ENCODE measurements at regions not wholly inside any gene's neighbourhood (a gene's known extent, or its start where the extent isn't known, plus 50 kb on each side); places are given as distances from the start of the nearest gene placed in this dataset.

- peak; percentile 42 to 49 for DNase-seq
- Histone ChIP-seq H3K27me3 (no peaks in the 10 kb centered on the region), H3K4me3 (replicated peaks in 1 of 3) (no peak overlapping the region), H3K36me3 (no peaks in the 10 kb centered on the region), H3K4me1 (peaks cover 30 to 42% of the 10 kb centered on the region in 2 donors), H3K27ac (peak overlapping the region in 2 of 3 donors; percentile 60 to 83), H3K9me3 (no peaks in the 10 kb centered on the region)
- intact Hi-C loops (cut with DNase I) = no loop called here
- TF ChIP-seq CTCF (IDR thresholded peaks at IDR 0.05) (no peak), POLR2A (IDR thresholded peaks at IDR 0.05) (no peak)
- WGBS, 2 donors = 26 to 40% methylated on average over 6 to 7 of the region's 7 CpGs
These were observed 73.9 kb upstream of the WWC1 start for GRCh38 chr5:168217497-168217896.

- no peak for TF ChIP-seq CTCF (IDR thresholded peaks at IDR 0.05)
- no peak for TF ChIP-seq POLR2A (IDR thresholded peaks at IDR 0.05)
- H3K4me1 ChIP-seq = peaks cover 30 to 42% of the 10 kb centered on the region in 2 donors
- no peaks in the 10 kb centered on the region for H3K27me3 ChIP-seq
- H3K4me3 ChIP-seq (replicated peaks in 1 of 3) = no peak overlapping the region
- H3K27ac ChIP-seq = no peak overlapping the region
- DNase-seq = peak; percentile 31
- no peaks in the 10 kb centered on the region for H3K36me3 ChIP-seq
- intact Hi-C loops (cut with DNase I) = no loop called here
- no peaks in the 10 kb centered on the region for H3K9me3 ChIP-seq
- 76 to 79% methylated on average over 9 of the region's 9 CpGs for WGBS, 2 donors
These were observed 72.7 kb upstream of the WWC1 start for GRCh38 chr5:168218746-168219145.

GRCh38 chr5:168219515-168220410 is 71.7 kb upstream of the WWC1 start:
- 23 to 24% methylated on average over 8 of the region's 8 CpGs for WGBS, 2 donors
- H3K27me3 ChIP-seq = no peaks in the 10 kb centered on the region
- intact Hi-C loops (cut with DNase I) = loop anchor here (10.0 kb wide), 2 partner anchors 105 to 495 kb away; no protein-coding TSS in a partner anchor

GRCh38 chr5:168224085-168224484 is 67.4 kb upstream of the WWC1 start:
- no peak for TF ChIP-seq CTCF (IDR thresholded peaks at IDR 0.05)
- TF ChIP-seq POLR2A (IDR thresholded peaks at IDR 0.05) = no peak
- no peaks in the 10 kb centered on the region for H3K9me3 ChIP-seq

More at GRCh38 chr5:168219515-168220410, 71.7 kb upstream of the WWC1 start:
- no peak overlapping the region for H3K4me3 ChIP-seq (replicated peaks in 1 of 3)
- H3K4me1 ChIP-seq = peaks cover 26 to 36% of the 10 kb centered on the region in 2 donors
- no peaks in the 10 kb centered on the region for H3K9me3 ChIP-seq
- peak; percentile 52 to 61 for DNase-seq
- no peak overlapping the region for H3K27ac ChIP-seq
- TF ChIP-seq POLR2A (IDR thresholded peaks at IDR 0.05) (no peak), CTCF (IDR thresholded peaks at IDR 0.05) (peak; percentile 78 to 98 (median 89))
- H3K36me3 ChIP-seq = no peaks in the 10 kb centered on the region

GRCh38 chr5:168226012-168226411 is 65.4 kb upstream of the WWC1 start:
- DNase-seq = no peak
- Histone ChIP-seq H3K36me3 (no peaks in the 10 kb centered on the region), H3K9me3 (no peaks in the 10 kb centered on the region), H3K27ac (no peak overlapping the region), H3K4me1 (no peaks in the 10 kb centered on the region), H3K4me3 (replicated peaks in 1 of 3) (no peak overlapping the region), H3K27me3 (no peaks in the 10 kb centered on the region)
- TF ChIP-seq CTCF (IDR thresholded peaks at IDR 0.05) (no peak), POLR2A (IDR thresholded peaks at IDR 0.05) (no peak)
- WGBS, 2 donors = 93 to 96% methylated on average over 10 of the region's 10 CpGs
- intact Hi-C loops (cut with DNase I) = loop anchor here (10.0 kb wide), 2 partner anchors 111 to 501 kb away; no protein-coding TSS in a partner anchor

More at GRCh38 chr5:168224085-168224484, 67.4 kb upstream of the WWC1 start:
- intact Hi-C loops (cut with DNase I) = loop anchor here (10.0 kb wide), 2 partner anchors 109 to 499 kb away; no protein-coding TSS in a partner anchor
- Histone ChIP-seq H3K4me1 (peaks cover 0 to 5% of the 10 kb centered on the region in 2 donors), H3K27ac (no peak overlapping the region), H3K36me3 (no peaks in the 10 kb centered on the region), H3K27me3 (no peaks in the 10 kb centered on the region), H3K4me3 (replicated peaks in 1 of 3) (no peak overlapping the region)
- DNase-seq = no peak
- WGBS, 2 donors = 91 to 93% methylated on average over 5 of the region's 5 CpGs

Measured in thyroid gland (tissue), 4 donors.